Ishikawa (cell line): ENCODE measurements at regions not wholly inside any gene's neighbourhood (a gene's known extent, or its start where the extent isn't known, plus 50 kb on each side); places are given as distances from the start of the nearest gene placed in this dataset.

Source experiments
- CEBPB ChIP-seq: IDR thresholded peaks from 2 replicates; pipeline ENCODE4 v1.6.1; 2012
- CREB1 ChIP-seq: IDR thresholded peaks from 2 replicates; pipeline ENCODE4 v1.6.1; 2012; ENCODE audit warnings: low read depth
- EP300 ChIP-seq: IDR thresholded peaks from 2 replicates; pipeline ENCODE4 v1.6.1; 2012; ENCODE audit warnings: borderline replicate concordance
- FOXM1 ChIP-seq: IDR thresholded peaks from 2 replicates; pipeline ENCODE4 v1.6.1; 2012; ENCODE audit warnings: low read depth, borderline replicate concordance
- MAX ChIP-seq: IDR thresholded peaks from 2 replicates; pipeline ENCODE4 v1.6.1; 2012
- NFIC ChIP-seq: IDR thresholded peaks from 2 replicates; pipeline ENCODE4 v1.6.1; 2012
- TAF1 ChIP-seq: IDR thresholded peaks from 2 replicates; pipeline ENCODE4 v1.6.1; 2012; ENCODE audit warnings: low read depth, mild to moderate bottlenecking
- USF1 ChIP-seq: IDR thresholded peaks from 2 replicates; pipeline ENCODE4 v1.6.1; 2012
- ZBTB7A ChIP-seq: IDR thresholded peaks from 2 replicates; pipeline ENCODE4 v1.6.1; 2012; ENCODE audit warnings: low read depth

- TF ChIP-seq ZBTB7A (no peak), EP300 (no peak), CEBPB (no peak), CREB1 (no peak), TAF1 (no peak), FOXM1 (no peak), MAX (no peak), USF1 (no peak), NFIC (no peak)
Measured at GRCh38 chr3:176919836-176920765, 277.2 kb downstream of the TBL1XR1 start.
